T47D (cell line): ENCODE measurements at regions not wholly inside any gene's neighbourhood (a gene's known extent, or its start where the extent isn't known, plus 50 kb on each side); places are given as distances from the start of the nearest gene placed in this dataset.
A peak's percentile ranks its signal among the peaks of the same experiment; 100 is the strongest.

ENCODE experiments used
- DNase-seq, 2 experiments: peaks; one replicate each; pipeline versions ENCODE4 v3.0.0 to v3.0.0-alpha.2; 2011 to 2012; ENCODE audit warnings: low read depth in 1 of 2, low spot score in 1 of 2
- JUND ChIP-seq: IDR thresholded peaks from 2 replicates; pipeline ENCODE4 v1.6.1; 2012; ENCODE audit warnings: low read depth
- in situ Hi-C: cut with HindIII; loops from 2 replicates; pipeline ENCODE4 v1.10.0; 2016; ENCODE audit warnings: low sequenced_read_pairs, low pct_unique_long_range_greater_than_20kb

DNA sequence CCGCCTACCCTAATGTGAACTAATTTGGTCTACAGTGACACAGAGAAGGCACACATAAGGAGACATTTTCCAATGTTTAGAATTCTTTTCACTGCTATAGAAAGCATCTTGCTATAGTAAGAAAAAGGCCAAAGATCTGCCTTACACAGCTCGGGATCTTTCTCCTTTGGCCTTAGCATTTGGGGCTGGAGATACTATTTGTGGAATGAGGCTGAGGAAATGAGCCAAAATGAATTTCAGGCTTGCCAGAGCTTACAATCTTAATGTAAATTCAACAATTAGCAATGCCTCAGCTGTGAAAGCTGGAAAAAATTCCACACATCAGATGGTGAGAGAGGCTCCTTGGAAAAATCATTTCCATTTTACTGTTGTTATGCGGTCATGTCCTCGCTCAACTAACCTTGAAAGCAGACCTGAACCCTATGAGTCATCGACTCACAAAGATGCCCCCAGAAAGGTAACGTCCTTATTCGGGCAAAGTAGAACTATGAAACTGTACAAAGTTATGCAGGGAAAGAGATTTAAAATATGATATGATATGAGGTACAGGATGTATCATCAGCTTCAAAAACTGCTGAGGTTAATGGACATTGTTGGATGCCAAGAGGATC is 324.5 kb upstream of the NBEA start:
- TF ChIP-seq JUND = no peak
- in situ Hi-C loops = no loop called here
- DNase-seq = no peak

- in situ Hi-C loops = no loop called here
- DNase-seq = no peak
- no peak for TF ChIP-seq JUND
Observed at GRCh38 chr13:34618654-34619053, 323.4 kb upstream of the NBEA start.

DNA sequence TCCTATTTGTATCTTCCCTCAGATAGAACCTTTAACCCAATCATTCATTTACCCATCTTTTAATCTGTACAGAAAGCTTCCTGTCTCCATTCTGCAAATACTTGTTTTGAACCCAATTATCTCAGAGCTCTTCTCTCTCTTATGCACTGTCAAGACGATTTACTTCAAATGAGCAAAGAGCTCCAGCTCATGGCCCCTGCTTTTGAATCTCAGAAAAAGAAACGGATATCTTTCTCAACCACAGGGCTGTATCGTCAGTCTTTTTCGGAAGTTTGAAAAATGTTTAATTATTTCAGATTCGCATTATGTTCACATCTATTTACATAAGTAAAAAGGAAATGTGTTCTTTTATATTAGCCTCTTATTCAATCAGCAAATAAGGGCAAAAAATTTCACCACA is 322.7 kb upstream of the NBEA start:
- no peak for TF ChIP-seq JUND
- no peak for DNase-seq
- in situ Hi-C loops = no loop called here

- DNase-seq = no peak
- in situ Hi-C loops = no loop called here
- no peak for TF ChIP-seq JUND
Observed at GRCh38 chr13:34620074-34620850, 321.8 kb upstream of the NBEA start.

- TF ChIP-seq JUND = no peak
- no peak for DNase-seq
- in situ Hi-C loops = no loop called here
Observed at GRCh38 chr13:34620862-34621261, 321.2 kb upstream of the NBEA start.

DNA sequence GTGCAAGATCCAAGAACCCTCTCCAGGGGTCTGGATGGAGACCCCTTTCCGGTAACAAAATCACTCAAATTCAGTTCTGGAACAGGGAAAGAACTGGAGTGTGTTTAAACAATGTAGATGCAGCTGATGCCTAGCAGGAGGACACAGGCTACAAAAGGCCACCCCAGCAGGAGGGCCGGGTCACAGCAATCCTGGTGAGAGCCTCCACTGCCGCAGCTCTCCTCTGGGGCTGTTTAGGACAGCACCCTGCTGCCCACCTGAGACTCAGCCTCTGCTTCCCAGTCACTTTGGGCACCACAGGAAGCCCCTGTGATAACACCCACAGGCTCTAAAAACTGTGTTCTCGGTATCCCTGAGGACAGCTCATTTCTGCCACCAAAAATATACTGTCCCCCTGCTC is 318.7 kb upstream of the NBEA start:
- in situ Hi-C loops = no loop called here
- TF ChIP-seq JUND = no peak
- DNase-seq = no peak

DNA sequence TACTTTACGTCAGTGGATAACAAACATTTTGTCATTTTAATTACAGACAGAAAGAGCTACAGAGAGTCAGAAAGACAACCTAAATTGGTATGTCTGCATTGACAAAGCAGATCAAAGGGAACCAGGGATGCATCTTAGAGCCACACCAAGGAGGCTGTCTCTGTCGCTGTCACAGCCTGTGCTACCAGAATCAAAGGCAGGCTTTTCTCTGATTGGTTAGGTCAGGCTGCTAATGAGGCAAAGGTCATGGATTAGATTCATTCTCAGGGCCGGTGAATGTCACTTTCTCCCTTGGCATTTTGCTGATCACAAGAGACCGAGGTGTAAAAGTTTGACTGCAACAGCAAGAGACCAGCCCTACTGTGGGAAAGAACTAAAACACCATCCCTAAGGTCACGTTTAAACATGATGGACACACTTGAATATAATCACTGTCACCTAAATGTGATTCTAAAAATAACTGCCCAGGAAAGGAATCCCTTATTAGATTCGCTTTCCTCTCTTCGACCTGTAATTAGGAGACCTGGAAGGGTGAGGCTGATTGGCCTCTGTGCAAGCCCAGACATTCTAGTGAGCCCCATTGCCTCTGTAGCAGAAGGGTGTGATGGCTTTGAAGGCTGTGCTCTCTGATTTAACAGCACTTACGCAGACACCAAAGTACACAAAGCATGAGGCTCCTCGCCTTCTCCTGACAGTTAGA is 314.4 kb upstream of the NBEA start:
- DNase-seq = peak in 1 of 2 experiments; percentile 23
- no peak for TF ChIP-seq JUND
- in situ Hi-C loops = no loop called here

DNA sequence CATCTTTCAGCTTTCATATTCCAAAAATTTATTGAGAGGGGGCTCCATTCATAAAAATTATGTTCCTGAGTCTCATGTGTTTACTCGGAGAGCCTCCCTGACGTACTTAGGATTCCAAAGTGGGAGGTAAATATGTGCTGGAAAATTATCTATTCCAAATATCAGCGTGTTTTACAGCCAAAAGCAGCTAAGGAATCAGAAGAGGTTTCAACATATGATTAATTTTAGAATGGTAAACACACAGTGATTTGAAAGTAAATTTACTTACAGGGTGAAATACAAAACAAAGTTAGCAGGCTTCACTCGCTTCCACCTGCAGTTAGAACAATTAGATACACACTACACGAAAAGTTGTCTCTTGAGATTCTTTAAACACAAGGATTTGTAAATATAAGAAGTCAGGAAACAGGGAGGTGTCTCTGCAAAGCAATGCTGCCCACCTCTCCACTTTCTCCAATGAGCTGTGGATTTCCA is 313.8 kb upstream of the NBEA start:
- no peak for DNase-seq
- no peak for TF ChIP-seq JUND
- in situ Hi-C loops = no loop called here

GRCh38 chr13:34634448-34634847 is 307.6 kb upstream of the NBEA start:
- no peak for DNase-seq
- no peak for TF ChIP-seq JUND
- in situ Hi-C loops = no loop called here

- no peak for TF ChIP-seq JUND
- in situ Hi-C loops = no loop called here
- DNase-seq = no peak
Observed at GRCh38 chr13:34637138-34637537, 304.9 kb upstream of the NBEA start.

DNA sequence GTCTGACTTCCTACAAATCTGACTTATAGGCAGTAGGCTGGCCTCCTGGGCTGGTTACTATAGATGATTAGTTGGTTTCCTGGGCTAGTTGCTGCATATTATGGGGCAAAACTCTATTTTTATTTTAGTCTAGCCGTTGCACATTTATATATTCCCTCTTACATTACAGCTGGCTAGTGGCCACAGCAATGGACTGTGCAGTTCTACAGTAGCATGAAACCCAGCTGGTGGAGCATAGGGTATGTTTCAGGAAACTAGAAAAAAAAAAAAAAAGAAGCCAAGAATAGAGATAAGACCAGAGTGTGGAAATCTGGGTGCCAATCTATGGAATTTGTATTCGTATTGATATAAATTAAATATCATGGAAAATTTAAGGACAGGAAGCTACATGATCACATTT is 304.4 kb upstream of the NBEA start:
- in situ Hi-C loops = no loop called here
- TF ChIP-seq JUND = no peak
- no peak for DNase-seq

GRCh38 chr13:34638897-34639296 is 303.2 kb upstream of the NBEA start:
- DNase-seq = no peak
- in situ Hi-C loops = no loop called here
- no peak for TF ChIP-seq JUND
